ENCODE measurements at regions not wholly inside any gene's neighbourhood (a gene's known extent, or its start where the extent isn't known, plus 50 kb on each side); places are given as distances from the start of the nearest gene placed in this dataset.

DNA sequence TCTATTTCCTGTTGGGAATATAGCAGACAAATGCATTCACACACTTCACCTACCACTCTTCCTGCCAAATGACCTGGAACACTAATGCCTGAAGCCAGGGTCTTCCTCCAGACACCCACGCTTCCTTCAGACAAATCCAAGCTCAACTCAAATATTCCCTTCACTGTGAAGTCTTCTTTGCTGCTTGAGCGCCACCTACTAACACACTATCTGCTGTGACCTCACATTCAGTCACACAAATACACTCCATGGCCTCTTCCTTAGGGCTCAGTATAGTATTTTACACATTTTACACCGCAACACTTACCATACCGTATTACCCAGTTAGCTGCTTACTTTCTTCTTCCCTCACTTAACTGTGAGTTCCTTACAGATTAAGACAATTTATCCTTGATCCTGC, 149.4 kb downstream of the SHOX2 start:
- no peaks in the 10 kb centered on the region for H3K79me2 ChIP-seq (ENCODE audit: control insufficient read depth, low read length)
- no peaks in the 10 kb centered on the region for H3K27me3 ChIP-seq (ENCODE audit: control insufficient read depth, low read length)
- H3K4me3 ChIP-seq (ENCODE audit: low read length), result no peak overlapping the region
- H3K4me1 ChIP-seq (ENCODE audit: control insufficient read depth, low read length), result no peaks in the 10 kb centered on the region
- H3K36me3 ChIP-seq (ENCODE audit: control insufficient read depth, low read length), result no peaks in the 10 kb centered on the region
- H3K27ac ChIP-seq (ENCODE audit: low read depth, low read length), result no peak overlapping the region
- H4K20me1 ChIP-seq (ENCODE audit: control insufficient read depth, insufficient read depth, low read depth, low read length), result no peaks in the 10 kb centered on the region
- no peaks in the 10 kb centered on the region for H3K9me3 ChIP-seq (ENCODE audit: control insufficient read depth, insufficient read depth, low read length)
- TF ChIP-seq, protein P1, sequence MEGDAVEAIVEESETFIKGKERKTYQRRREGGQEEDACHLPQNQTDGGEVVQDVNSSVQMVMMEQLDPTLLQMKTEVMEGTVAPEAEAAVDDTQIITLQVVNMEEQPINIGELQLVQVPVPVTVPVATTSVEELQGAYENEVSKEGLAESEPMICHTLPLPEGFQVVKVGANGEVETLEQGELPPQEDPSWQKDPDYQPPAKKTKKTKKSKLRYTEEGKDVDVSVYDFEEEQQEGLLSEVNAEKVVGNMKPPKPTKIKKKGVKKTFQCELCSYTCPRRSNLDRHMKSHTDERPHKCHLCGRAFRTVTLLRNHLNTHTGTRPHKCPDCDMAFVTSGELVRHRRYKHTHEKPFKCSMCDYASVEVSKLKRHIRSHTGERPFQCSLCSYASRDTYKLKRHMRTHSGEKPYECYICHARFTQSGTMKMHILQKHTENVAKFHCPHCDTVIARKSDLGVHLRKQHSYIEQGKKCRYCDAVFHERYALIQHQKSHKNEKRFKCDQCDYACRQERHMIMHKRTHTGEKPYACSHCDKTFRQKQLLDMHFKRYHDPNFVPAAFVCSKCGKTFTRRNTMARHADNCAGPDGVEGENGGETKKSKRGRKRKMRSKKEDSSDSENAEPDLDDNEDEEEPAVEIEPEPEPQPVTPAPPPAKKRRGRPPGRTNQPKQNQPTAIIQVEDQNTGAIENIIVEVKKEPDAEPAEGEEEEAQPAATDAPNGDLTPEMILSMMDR (IDR thresholded peaks at IDR 0.05; ENCODE audit: low read depth, low read length, poor library complexity, severe bottlenecking), result no peak
- no peak for TF ChIP-seq EZH2phosphoT487 (IDR thresholded peaks at IDR 0.05; ENCODE audit: borderline replicate concordance, low read length)
- no peaks in the 10 kb centered on the region for H3K9me2 ChIP-seq (replicated peaks; ENCODE audit: control insufficient read depth, low read length)
- no peak overlapping the region for H3K4me2 ChIP-seq (ENCODE audit: low read length)
- no peaks in the 10 kb centered on the region for H3F3A ChIP-seq (ENCODE audit: control insufficient read depth, insufficient read depth)

DNA sequence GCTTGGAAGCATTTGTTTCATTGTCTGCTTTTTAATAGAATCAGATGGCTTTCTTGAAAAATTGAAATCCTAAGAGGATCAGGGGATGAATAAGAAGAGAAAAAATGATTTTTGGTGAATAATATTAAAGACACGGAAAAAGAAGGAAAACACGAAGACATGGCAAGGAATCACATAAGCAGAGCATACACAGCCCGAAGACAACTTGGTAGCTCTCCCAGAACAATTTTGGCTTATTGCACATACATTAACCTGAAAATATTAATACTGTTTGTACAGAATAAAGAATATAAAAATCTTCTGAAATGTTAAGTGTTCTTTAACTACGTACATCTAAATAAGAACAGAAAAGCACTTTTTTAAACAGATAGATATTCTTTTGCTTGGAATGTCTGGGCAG, 150.0 kb downstream of the SHOX2 start:
- Histone ChIP-seq H3K27me3 (ENCODE audit: control insufficient read depth, low read length) (no peaks in the 10 kb centered on the region), H3K36me3 (ENCODE audit: control insufficient read depth, low read length) (no peaks in the 10 kb centered on the region), H3K27ac (ENCODE audit: low read depth, low read length) (no peak overlapping the region), H3K4me3 (ENCODE audit: low read length) (no peak overlapping the region), H3K79me2 (ENCODE audit: control insufficient read depth, low read length) (no peaks in the 10 kb centered on the region), H4K20me1 (ENCODE audit: control insufficient read depth, insufficient read depth, low read depth, low read length) (no peaks in the 10 kb centered on the region), H3F3A (ENCODE audit: control insufficient read depth, insufficient read depth) (no peaks in the 10 kb centered on the region), H3K9me2 (replicated peaks; ENCODE audit: control insufficient read depth, low read length) (no peaks in the 10 kb centered on the region), H3K4me1 (ENCODE audit: control insufficient read depth, low read length) (no peaks in the 10 kb centered on the region), H3K9me3 (ENCODE audit: control insufficient read depth, insufficient read depth, low read length) (no peaks in the 10 kb centered on the region), H3K4me2 (ENCODE audit: low read length) (no peak overlapping the region)
- TF ChIP-seq, protein P1 (IDR thresholded peaks at IDR 0.05; ENCODE audit: low read depth, low read length, poor library complexity, severe bottlenecking), result no peak
- TF ChIP-seq EZH2phosphoT487 (IDR thresholded peaks at IDR 0.05; ENCODE audit: borderline replicate concordance, low read length), result no peak

DNA sequence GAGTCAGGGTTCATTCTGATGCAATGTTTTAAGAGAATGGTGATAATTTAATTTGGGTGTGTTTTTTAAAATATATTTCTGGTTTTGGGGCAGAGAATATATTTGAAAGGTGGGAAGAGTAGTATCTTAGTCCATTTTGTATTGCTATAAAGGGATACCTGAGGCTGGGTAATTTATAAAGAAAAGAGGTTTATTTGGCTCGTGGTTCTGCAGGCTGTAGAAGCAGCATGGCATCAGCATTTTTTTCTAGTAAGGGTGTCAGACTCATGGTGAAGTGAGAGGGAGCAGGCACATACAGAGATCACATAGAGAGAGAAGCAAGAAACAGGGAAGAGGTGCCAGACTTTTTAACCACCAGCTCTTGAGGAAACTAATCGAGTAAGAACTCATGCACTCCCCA, 152.7 kb downstream of the SHOX2 start:
- no peak overlapping the region for H3K27ac ChIP-seq (ENCODE audit: low read depth, low read length)
- no peak for TF ChIP-seq EZH2phosphoT487 (IDR thresholded peaks at IDR 0.05; ENCODE audit: borderline replicate concordance, low read length)
- TF ChIP-seq, protein P1 (IDR thresholded peaks at IDR 0.05; ENCODE audit: low read depth, low read length, poor library complexity, severe bottlenecking), result no peak
- H3K4me2 ChIP-seq (ENCODE audit: low read length), result no peak overlapping the region
- no peaks in the 10 kb centered on the region for H3K36me3 ChIP-seq (ENCODE audit: control insufficient read depth, low read length)
- no peaks in the 10 kb centered on the region for H3K9me2 ChIP-seq (replicated peaks; ENCODE audit: control insufficient read depth, low read length)
- no peak overlapping the region for H3K4me3 ChIP-seq (ENCODE audit: low read length)
- H3K9me3 ChIP-seq (ENCODE audit: control insufficient read depth, insufficient read depth, low read length), result no peaks in the 10 kb centered on the region
- no peaks in the 10 kb centered on the region for H3F3A ChIP-seq (ENCODE audit: control insufficient read depth, insufficient read depth)
- H3K27me3 ChIP-seq (ENCODE audit: control insufficient read depth, low read length), result no peaks in the 10 kb centered on the region
- H4K20me1 ChIP-seq (ENCODE audit: control insufficient read depth, insufficient read depth, low read depth, low read length), result no peaks in the 10 kb centered on the region
- no peaks in the 10 kb centered on the region for H3K79me2 ChIP-seq (ENCODE audit: control insufficient read depth, low read length)
- no peaks in the 10 kb centered on the region for H3K4me1 ChIP-seq (ENCODE audit: control insufficient read depth, low read length)
